ENCODE measurements at regions not wholly inside any gene's neighbourhood (a gene's known extent, or its start where the extent isn't known, plus 50 kb on each side); places are given as distances from the start of the nearest gene placed in this dataset.

DNA sequence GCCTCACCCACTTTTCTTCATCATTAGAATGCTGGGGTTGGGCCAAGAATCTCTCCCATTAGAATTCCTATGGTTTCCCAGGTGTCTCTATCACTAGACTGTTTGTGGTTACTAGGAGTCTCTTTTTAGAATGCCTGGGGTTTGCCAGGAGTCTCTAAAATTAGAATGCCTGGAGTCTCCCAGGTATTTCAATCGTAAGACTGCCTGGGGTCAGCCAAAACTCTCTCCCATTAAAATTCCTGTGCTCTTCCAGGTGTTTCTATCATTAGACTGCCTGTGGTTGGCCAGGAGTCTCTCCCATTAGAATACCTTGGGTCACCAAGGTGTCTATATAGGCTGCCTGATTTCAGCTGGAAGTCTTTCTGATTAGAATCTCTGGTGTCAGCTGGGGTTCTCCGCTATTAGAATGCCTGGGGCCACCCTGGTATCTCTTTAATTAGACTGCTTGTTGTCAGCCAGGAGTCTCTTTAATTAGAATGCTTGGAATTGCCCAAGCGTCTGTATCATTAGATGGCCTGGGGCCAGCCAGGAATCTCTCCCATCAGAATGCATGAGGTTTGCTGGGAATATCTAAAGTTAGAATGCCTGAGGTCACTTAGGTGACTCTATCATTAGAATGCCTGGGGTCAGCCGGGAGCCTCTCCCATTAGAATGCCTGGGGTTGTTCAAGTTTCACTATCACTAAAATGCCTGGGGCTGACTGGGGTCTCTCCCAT is 1479.2 kb downstream of the UQCRFS1 start:
- no peak for TF ChIP-seq CTCF (IDR thresholded peaks at IDR 0.05; ENCODE audit: low read depth, low read length, missing control alignments)
- H3K4me3 ChIP-seq (ENCODE audit: low read depth, low read length): no peak overlapping the region
- no peak for DNase-seq (ENCODE audit: low read depth)

GRCh38 chr19:27729332-27729731 is 1483.6 kb downstream of the UQCRFS1 start:
- DNase-seq (ENCODE audit: low read depth): no peak
- TF ChIP-seq CTCF (IDR thresholded peaks at IDR 0.05; ENCODE audit: low read depth, low read length, missing control alignments): no peak
- no peak overlapping the region for H3K4me3 ChIP-seq (ENCODE audit: low read depth, low read length)

DNA sequence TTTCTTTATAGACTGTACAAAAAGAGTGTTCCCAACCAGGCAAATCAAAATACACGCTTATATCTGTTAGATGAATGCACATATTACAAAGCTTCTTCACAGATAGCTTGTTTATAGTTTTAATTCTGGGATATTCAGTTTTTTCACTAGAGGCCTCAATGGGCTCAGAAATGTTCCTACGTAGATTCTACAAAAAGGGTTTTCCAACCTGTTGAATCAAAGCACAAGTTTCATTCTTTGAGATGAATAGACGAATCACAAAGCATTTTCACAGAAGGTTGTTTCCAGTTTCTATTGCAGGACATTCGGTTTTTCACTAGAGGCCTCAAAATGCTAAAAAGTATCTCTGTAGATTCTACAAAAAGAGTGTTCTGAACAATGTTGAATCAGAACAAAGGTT is 1490.3 kb downstream of the UQCRFS1 start:
- no peak overlapping the region for H3K4me3 ChIP-seq (ENCODE audit: low read depth, low read length)
- no peak for TF ChIP-seq CTCF (IDR thresholded peaks at IDR 0.05; ENCODE audit: low read depth, low read length, missing control alignments)
- no peak for DNase-seq (ENCODE audit: low read depth)

GRCh38 chr19:27720155-27720554 is 1492.8 kb downstream of the UQCRFS1 start:
- TF ChIP-seq CTCF (IDR thresholded peaks at IDR 0.05; ENCODE audit: low read depth, low read length, missing control alignments): no peak
- DNase-seq (ENCODE audit: low read depth): no peak
- no peak overlapping the region for H3K4me3 ChIP-seq (ENCODE audit: low read depth, low read length)

DNA sequence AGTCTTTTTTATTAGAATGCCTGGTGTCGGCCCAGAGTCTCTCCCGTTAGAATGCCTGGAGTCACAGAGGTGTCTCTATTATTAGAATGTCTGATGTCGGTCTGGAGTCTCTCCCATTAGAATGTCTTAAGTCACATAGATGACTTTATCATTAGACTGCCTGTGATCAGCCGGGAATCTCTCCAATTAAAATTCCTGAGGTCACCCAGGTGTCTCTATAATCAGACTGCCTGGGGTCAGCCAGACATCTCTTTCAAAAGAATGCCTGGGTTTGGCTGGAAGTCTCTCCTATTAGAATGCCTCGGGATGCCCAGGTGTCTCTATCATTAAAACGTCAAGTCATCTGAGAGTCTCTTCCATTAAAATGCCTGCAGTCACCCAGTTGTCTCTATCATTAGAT is 1493.9 kb downstream of the UQCRFS1 start:
- TF ChIP-seq CTCF (IDR thresholded peaks at IDR 0.05; ENCODE audit: low read depth, low read length, missing control alignments): no peak
- no peak for DNase-seq (ENCODE audit: low read depth)
- no peak overlapping the region for H3K4me3 ChIP-seq (ENCODE audit: low read depth, low read length)

- TF ChIP-seq CTCF (IDR thresholded peaks at IDR 0.05; ENCODE audit: low read depth, low read length, missing control alignments): no peak
- no peak for DNase-seq (ENCODE audit: low read depth)
- no peak overlapping the region for H3K4me3 ChIP-seq (ENCODE audit: low read depth, low read length)
Observed at GRCh38 chr19:27718234-27718633, 1494.7 kb downstream of the UQCRFS1 start.

- no peak overlapping the region for H3K4me3 ChIP-seq (ENCODE audit: low read depth, low read length)
- TF ChIP-seq CTCF (IDR thresholded peaks at IDR 0.05; ENCODE audit: low read depth, low read length, missing control alignments): no peak
- DNase-seq (ENCODE audit: low read depth): no peak
Observed at GRCh38 chr19:27717825-27718224, 1495.1 kb downstream of the UQCRFS1 start.
